COLO668 (cell line): ENCODE measurements at regions not wholly inside any gene's neighbourhood (a gene's known extent, or its start where the extent isn't known, plus 50 kb on each side); places are given as distances from the start of the nearest gene placed in this dataset.

Source experiments
- DNase-seq: peaks from one replicate; lab custom pipeline; 2025; ENCODE audit not compliant: unreplicated experiment; lab: John Stamatoyannopoulos, UW

DNA sequence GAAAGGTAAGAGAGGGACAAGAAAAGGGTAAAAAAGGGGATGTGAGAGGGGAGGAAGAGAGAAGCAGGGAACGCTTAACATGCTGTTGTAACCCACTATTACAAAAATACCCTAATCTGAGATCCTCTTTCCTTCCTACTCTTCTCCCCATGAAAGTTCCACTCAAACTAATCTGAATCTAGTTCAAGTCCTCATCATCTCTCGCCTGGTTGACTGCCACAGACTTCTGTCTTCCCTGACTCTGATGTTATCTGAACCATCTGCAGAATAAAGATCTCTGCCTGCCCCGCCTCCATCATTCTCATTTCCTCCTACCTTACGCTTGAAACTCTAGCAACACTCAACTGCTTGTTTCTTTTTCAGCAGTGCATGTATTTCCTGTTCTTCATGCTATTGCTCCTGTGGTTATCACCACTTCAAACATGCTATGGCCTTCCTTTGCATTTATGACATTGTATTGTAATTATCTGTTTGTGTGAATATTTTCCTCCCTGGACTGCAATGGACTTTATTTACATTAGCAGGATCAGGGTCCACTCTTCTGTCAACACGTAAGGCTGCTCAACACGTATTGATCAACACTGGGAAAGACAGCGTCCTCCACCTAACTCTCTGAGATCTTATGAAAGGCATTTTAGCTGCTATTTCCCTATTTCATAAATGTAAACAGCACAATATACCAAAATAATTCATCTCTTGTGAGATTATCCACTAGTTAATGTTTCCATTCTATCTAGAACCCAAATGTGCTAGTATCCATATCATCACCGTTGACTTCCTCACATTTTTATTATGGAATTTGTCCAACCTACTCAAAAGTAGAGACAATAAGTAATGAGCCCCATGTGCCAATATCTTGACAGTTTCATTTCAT lies 215.5 kb upstream of the USP25 start:
- DNase-seq = no peak

DNA sequence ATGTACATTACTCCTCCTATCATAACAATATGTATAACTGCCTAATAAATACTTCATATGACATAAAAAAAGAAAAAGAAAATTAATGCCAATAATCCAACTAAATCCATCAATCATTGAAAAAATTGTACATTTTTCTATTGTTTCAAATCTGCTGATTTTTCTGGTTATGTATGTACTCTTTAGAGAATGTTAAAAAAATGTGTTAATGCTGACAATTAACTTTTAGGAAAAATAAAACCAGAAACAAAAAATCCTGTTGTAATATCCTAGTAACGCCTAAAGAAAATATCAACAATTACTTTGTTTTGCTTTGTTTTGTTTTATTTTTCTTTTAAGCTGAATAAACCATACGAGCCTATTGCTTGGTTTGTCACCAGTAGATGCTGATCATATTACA lies 213.9 kb upstream of the USP25 start:
- no peak for DNase-seq

DNA sequence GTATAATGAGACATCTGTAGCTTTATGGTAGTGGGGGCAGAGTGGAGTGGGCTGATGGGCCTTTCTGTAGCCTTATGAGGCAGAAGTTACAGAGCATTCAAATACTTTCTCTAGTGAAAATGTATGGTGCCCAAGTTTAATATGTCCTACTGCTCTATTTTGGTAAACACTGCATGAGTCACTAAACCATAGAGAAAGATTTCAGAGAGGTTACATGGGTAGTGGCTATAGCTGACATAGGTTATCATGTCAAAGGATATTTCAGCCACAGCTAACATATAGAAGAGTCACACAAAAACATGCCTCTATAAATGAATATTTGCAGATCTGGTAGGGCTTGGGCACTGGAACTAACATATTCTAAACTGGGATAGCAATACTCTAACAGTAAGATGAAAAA lies 212.4 kb upstream of the USP25 start:
- DNase-seq = no peak

DNA sequence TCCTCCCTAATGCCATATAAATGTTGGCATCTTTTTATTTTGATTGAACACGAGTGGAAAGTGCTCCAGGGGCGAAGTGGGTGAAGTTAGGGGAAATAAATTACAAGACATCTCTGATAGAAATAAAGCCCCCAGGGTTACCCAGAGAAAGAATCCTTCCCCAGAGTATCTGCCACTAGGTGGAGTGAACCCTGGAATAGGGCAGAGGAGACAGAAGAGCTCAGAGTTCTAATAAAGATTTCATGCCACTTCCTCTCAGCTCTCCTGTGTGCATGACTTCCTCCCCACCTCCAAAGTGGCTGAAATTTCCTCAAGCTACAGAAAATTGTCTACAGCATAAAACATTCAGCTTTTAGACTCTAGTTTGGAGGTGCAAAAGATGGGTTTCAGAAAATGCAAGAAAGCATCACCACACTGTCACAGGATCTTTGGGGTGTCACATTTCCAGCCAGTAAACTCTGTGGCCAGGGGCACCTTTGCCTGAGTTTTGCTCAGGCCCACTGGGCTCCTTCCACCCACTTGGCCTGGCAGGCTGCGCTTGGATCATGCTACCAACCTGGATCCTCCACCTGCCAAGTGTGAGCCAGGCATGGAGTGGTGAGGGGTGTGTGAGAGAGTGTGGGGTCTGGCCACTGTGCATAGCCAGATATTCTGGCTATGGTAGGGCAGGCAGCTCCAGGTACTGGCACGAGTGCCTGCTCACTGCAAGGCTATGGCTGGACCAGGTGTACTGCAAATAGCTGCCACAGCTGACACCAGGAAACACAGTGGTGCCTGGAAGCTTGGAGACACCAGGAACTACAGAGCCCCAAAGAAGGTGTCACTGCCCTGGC lies 208.8 kb upstream of the USP25 start:
- no peak for DNase-seq

DNA sequence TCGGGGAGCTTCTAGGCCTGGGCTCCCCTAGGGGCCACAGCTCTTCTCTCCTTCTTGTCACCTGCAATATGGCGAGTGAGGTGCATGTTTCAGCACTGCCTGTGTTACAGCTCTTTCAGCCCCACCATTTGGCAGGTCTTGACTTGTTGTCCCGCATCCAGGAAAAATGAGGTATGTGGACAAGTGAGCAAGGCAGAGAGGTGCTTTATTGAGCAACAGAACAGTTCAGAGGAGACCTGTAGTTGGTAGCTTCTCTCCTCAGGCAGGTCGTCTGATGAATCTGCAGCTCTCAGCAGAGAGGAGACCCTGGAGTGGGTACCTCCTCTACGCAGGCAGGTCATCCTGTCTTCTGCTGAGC lies 208.2 kb upstream of the USP25 start:
- DNase-seq = no peak

DNA sequence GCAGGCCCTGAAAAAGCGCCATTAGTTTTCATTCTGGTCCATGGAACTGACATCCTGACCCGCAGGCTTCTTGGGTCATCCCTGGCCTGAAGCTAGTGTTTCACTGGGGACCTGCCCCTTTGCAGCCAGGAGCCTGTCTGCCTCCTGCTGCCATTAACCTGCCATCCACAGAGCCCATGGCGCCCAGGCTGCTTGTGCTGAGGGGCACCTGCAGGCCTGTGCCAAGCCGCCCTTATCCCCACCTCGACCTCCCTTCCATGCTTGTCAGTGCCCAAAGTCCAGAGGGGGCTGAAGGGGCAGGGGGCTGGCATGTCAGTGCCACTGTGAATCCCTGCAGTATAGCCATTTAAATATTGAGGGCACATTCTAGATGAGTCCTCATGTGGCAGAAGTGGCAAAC lies 207.6 kb upstream of the USP25 start:
- no peak for DNase-seq

DNA sequence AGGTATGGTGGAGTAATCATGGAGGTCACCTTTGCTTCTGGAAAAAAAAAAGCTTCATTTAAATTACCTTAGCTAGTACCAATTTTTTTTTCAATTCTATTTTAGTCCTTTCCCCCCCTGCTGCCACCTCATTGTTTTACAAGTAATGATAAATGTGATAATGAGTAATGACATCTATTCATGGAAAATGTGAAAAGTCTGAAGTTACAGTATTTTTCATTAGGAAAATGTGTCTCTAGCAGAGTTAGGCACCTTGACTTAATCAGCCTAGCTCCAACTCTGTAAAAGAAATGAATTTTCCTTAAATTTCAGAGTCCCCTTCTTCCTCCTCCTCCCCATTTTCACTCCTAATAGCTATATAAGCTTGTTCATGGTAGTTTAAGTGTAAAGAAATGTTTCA lies 204.9 kb upstream of the USP25 start:
- no peak for DNase-seq

DNA sequence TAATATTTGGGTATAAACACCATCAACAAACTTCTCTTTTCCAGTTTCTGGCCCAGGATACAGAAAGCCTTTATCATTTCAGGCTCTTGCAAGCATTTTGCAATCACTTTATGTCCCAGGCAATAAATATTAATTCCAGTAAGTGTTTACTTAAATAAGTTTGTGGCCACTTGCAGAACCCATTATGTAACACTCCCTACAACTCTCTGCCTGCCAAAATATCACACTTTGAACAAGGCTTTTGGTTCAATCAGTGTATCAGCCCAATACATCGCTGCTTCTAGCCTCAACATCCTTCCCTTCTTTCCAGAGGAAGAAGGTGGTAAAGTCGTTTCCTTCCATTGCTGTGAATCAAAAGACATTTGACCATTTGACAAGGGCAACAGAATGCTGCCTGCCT lies 203.0 kb upstream of the USP25 start:
- DNase-seq = no peak

DNA sequence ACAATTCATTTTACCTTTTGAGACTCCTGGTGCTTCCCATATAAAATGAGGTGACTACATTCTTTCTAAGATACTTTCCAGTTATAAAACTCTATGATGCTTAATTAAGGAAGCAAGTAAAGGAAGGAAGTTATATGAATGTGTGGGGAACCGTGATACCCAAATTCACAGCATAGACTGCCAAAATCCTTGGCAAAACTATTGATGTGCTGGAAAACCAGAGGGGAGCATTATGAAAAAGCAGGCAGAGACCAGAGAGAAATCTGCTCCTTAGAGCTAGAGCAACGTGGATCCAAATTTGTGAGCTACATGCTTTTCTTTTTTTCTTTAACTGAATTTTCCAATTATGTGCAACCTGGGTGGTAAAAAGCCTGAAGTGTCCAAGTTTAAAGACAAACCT lies 201.4 kb upstream of the USP25 start:
- DNase-seq = no peak

DNA sequence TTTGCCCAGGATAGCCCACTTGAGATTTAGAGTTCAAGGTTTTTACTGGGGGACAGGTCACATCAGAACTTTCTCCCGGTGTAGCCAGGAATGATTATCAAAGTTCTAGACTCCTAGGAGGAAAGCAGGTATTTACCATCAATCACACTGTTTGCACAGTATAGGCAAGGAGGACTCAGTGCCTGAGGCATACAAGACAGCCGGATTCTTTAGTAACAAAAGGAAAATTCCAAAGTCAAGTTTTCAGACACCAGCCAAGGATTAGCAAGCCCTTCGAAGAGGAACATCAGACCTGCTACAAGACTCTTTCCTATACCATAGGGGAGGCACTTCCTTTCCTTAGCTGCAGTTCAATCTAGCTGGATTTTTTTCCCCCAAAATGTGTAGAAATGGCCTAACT lies 197.8 kb upstream of the USP25 start:
- DNase-seq = no peak

DNA sequence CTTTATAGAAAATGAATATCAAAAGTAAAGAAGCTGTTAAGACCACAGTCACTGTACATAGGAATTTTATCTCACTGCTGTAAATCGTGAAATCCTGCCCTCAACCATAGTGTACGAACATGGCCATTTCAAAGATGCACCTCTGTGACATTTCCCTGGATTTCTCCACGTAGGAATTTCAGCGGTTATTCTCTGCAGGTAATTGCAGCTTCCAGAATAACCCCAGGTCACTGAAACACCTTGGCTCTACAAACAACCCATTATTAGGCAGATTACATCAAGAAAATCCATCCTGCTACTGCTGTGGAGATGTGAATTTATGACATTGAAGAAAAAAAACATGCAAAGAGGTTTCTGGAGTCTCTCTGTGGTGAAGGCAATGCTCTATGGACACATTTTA lies 196.2 kb upstream of the USP25 start:
- no peak for DNase-seq

DNA sequence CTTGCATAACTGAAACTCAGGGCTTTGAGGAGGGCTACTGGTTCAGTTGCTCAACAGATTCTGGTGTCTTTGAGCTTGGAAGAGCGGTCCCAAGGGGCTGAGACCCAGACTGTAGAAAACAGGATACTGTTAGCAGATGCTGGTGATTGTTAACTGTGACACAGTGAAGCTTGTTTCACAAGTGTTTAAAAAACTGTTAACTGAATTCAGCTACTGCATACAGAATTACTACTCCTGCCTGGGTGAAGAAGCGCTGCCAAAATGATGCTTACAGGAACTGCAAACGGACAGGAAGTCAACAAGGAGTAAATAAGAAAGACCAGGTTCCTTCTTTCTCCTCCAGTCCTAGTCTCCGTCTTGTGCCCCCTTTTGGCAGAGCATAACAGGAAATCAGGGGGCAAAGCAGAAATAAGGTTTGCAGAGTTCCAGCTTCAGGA lies 195.3 kb upstream of the USP25 start:
- no peak for DNase-seq

DNA sequence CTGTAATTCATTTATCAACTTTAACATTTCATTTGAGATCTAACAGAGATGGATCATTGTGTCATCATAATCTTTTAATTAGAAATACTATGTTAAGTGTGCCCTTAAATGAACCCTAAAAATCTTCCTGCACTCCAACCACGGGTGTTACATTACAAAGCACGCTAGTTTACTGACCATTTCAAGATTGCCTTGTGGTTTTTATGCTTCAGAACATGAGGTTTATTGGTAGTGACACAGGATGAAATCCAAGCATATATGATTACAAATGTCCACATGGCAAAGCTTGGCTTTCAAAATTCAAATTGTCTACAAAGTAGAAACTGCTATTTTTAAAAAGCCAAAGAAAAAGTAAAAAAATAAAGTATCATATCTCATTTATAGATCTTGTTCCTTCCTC lies 190.4 kb upstream of the USP25 start:
- DNase-seq = no peak

DNA sequence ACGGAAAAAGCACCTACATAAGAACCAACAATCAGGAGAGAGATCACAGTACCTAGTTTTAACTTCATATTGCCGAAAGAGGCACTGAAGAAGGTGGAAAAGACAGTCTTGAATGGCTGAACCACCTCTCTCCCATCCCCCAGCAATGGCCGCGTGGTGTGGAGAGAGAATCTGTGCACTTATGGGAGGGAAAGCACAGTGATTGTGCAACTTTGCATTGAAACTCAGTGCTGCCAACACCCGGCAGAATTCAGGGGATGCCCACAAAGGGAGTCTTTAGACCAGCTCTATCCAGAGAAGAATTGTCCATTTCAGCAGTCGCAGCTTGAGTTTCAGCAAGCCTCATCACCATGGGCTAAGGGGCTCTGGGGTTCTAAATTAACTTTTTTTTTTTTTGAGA lies 186.3 kb upstream of the USP25 start:
- no peak for DNase-seq

DNA sequence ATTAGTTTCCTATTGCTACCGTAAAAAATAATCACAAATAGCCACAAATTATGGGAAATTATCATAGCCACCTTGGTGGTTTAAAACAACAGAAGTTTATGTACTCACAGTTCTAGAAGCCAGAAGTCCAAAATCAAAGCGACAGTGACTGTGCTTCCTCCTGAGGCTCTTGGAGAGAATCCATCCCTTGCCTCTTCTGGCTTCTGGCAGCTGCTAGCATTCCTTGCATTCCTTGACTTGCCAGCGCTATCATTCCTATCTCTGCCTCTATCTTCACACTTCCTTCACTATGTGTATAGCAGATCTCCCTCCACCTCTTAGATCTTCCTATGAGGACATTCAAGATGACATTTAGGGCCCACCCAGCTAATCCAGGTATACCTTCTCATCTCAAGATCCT lies 180.1 kb upstream of the USP25 start:
- DNase-seq = no peak

DNA sequence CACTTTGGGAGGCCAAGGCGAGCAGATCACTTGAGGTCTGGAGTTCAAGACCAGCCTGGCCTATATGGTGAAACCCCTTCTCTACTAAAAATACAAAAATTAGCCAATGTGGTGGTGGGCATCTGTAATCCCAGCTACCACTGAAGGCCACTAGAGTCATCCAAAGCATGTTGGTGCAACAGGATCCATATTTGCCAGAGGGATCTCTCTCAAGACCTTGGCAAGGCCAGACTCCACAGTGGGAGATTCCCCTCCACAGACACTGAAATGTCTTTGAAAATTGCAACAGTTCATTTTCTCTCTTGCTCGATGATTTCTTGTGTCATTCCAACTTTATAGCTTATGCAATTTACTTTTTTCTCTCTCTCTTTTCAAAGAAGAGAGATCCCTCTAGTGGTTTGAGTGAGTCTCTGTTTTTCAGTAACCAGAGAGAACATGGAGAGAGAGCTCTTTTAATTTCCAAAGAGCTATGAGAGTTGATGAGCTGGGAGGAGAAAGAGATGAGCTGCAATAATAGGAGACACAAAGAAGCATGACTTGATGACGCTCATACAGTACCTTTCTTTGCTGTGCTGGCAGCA lies 176.8 kb upstream of the USP25 start:
- DNase-seq = no peak

DNA sequence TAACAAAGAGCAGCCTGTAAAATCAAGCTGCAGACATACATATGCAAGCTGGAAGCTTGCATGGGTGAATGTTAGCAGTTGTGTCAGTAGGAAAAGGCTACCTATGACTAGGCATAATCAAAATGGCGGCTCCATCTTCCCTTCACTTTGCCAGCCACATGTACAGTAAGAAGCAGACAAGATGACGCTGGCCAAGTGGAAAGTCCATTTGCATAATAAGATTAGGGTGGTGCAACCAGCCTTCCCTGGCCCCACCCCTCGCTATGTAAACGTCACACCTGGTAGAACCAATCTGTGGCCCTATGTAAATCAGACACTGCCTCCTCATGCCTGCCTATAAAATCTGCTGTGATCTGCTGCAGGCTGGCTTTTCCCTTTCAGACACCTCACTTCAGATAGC lies 171.9 kb upstream of the USP25 start:
- DNase-seq = no peak

DNA sequence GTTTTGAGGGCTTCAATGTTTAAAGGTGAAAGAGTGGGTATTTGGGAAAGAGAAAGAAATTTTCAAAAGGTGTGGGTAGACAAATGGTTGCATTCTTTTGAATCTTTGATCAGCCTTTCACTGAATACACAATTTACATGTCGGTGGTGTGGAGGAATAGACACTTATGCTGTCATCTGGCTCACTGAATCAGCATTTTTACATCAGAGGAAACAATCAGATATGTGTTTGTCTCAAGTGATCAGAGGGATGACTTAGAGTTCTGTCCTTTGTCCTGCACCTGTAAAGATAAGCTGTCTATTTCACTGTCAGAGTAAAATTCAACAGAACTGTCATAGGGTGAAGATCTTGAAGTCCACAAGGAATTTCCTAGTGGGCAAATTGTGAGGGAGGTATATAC lies 170.9 kb upstream of the USP25 start:
- DNase-seq = no peak

DNA sequence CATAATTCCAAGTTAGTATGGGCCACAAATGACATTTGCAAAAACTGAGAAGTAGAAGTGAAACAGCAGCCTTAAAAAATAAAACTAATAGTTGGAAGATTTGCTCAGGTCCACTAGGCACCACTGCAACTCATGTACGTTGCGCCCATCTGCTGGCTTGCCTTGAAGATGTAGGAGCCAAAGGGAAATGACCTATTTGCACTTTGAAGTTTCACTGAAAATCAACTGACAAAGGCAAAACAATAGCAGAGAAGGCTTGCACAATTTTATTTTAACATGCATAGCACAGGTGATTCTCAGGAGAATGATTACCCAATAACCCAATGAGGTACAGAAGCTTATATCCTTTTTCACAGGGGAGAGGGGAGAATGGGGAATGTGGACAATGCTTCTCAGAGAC lies 170.1 kb upstream of the USP25 start:
- DNase-seq = no peak

DNA sequence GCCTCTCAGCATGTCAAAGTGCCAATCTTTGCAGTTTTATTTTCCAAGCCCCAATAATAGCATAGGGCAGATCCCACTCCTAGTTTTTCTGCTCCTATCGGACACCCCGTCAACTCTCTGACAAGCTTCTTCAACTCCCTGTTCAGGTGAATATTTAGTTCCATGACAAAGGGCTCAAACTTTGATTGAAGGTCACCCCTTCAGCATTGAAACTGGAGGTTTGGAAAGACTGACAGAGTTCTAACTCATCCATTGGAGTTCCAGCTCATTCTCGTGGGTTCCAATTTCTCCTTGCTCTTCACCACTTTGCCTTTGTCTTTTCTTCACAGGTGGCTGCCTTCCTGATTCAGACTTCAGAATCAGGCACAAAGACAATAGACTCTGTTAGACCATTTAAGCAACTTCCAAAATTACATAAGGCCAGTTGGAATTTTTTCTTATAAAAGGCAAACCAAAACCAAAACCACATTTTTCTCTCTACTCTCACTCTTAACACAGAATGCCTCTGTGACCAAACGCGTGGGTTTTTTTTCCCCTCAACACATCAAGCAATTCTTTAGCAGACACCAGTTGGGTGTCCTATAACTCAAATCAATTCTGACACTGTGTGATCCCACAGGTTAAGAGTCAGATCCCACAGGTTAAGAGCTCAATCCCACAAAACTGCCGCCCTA lies 169.3 kb upstream of the USP25 start:
- DNase-seq = no peak

DNA sequence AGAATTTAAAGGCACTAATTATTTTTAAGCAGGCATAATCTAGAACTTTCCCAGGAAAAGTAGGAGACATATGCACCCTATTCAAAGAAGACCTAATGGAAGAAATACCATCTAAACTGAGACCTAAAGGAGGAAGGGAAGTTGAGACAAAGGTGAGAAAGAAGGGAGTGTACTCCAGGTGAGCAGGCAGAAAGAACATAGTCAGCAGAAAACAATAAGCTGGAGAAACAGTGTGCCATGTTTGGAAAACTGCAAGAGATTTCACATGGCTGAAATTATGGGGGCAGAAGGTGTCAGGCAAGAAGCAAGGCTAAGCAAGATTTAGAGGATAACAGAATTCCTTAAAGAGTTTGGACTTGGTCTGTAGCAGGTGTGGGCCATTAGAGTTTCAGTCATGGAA lies 167.0 kb upstream of the USP25 start:
- DNase-seq = no peak

DNA sequence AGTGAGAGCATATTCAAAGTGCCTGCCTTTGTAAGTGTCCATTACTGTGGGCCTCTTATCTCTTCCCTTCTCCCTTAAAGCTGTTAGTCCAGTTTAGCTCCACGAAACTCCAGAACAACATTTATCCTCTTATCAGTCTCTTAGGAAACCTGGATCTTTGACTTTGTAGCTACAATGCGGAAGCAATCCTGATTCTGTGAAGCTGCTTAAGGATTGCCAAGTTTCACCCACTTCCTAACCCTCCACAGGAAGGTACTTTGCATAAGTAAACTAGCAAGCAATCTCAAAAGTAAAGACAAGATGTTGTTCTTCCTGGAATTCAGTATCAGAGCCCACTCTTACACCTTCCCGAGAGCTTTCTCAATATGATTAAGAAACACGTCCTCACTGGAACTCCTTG lies 164.9 kb upstream of the USP25 start:
- DNase-seq = no peak
